A673 (cell line): ENCODE measurements at regions not wholly inside any gene's neighbourhood (a gene's known extent, or its start where the extent isn't known, plus 50 kb on each side); places are given as distances from the start of the nearest gene placed in this dataset.

Source experiments
- CTCF ChIP-seq: fragments of 300-800, 200-600 bp; sonication (generic); conservative IDR thresholded peaks from 2 replicates; pipeline ENCODE4 v1.5.1; 2017; ENCODE audit warnings: low read depth, mild to moderate bottlenecking, antibody characterized with exemption, low read length, moderate library complexity, mixed read lengths
- EZH2 ChIP-seq: fragments of 200-600 bp; sonication (generic); IDR thresholded peaks from 2 replicates; pipeline ENCODE4 v1.6.1; 2017; ENCODE audit warnings: borderline replicate concordance, low read depth, mild to moderate bottlenecking, mixed read lengths, antibody characterized with exemption, low read length; ENCODE audit not compliant: poor library complexity, severe bottlenecking

DNA sequence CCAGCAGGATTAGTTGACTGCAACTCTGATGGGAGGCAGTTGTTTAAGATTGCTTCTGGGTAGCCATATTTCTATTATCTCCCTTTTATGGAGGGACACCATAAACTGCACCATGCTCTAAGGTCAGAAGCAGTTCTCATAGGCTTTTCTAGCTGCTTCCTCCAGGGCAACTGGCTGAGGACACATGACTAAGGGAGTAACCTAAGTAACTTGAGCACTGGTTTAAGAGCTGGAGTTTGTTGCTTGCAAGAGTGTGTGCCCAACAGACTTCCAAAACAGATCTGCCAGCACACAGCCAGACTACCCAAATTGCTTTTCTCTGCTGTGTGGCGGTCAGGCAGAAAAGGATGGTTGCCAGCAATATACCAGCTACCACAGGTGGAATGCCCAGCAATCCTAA lies 111.2 kb upstream of the LHX8 start:
- TF ChIP-seq CTCF, result no peak
- no peak for TF ChIP-seq EZH2
